ENCODE measurements at regions not wholly inside any gene's neighbourhood (a gene's known extent, or its start where the extent isn't known, plus 50 kb on each side); places are given as distances from the start of the nearest gene placed in this dataset.

DNA sequence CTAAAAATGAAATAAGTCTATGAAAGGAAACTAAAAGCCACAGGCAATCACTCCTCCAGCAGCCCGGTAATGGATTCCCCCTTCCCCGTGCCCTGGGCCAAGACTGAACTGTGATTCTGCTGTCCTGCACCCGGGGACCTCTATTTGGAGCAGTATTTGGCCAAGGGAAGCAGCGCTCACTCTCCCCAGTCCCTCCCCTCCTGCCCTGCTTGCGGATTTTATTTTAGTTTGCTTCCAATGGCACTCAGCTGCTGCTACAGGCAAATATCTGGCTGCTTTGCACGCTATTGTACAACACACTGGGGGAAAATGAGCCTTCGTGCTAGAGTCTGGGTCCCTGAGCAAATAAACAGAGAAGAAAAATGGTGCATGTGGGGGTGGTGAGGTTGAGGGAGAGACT is 975.7 kb upstream of the RBFOX1 start:
- Histone ChIP-seq H3K79me2 (ENCODE audit: insufficient read depth, low read length) (no peaks in the 10 kb centered on the region), H3K4me2 (ENCODE audit: low read length) (no peak overlapping the region), H3K27ac (ENCODE audit: low read depth, low read length) (no peak overlapping the region), H3K27me3 (ENCODE audit: insufficient read depth, low read length) (no peaks in the 10 kb centered on the region), H3K36me3 (ENCODE audit: control insufficient read depth in 1 of 2, insufficient read depth in 2 of 2, low read length in 2 of 2) (no peaks in the 10 kb centered on the region), H3K9me2 (ENCODE audit: insufficient read depth) (no peaks in the 10 kb centered on the region), H3K4me3 (replicated peaks in 1 of 2; ENCODE audit: low read depth in 1 of 2, low read length in 2 of 2) (no peak overlapping the region), H2AFZ (ENCODE audit: low read depth, low read length, poor library complexity, severe bottlenecking) (no peak overlapping the region), H3K4me1 (ENCODE audit: control insufficient read depth in 1 of 2, insufficient read depth in 2 of 2, low read length in 2 of 2) (no peaks in the 10 kb centered on the region), H4K20me1 (ENCODE audit: insufficient read depth) (no peaks in the 10 kb centered on the region), H3K9me3 (ENCODE audit: control insufficient read depth in 1 of 2, insufficient read depth in 1 of 2, low read depth in 1 of 2, low read length in 2 of 2) (no peaks in the 10 kb centered on the region), H3K9ac (ENCODE audit: low read length) (no peak overlapping the region)
- POLR2A ChIA-PET = no interaction called here
- RAD21 ChIA-PET (ENCODE audit: low non-redundant PET in 1 of 2, low total read pairs in 2 of 2, uncharacterized antibody in 2 of 2, unreplicated experiment in 2 of 2) = no interaction called here
- BruUV-seq (replicated peaks) = no TSS peak
- ATAC-seq (no peak), DNase-seq (ENCODE audit: low read depth, low spot score) (no peak)
- CTCF ChIA-PET = no interaction called here
- intact Hi-C loops (cut with micrococcal nuclease) = no loop called here
- TF ChIP-seq FOSL1 (IDR thresholded peaks at IDR 0.05; ENCODE audit: low read depth) (no peak), CEBPB (IDR thresholded peaks at IDR 0.05; ENCODE audit: low read depth) (no peak), SIN3A (IDR thresholded peaks at IDR 0.05; ENCODE audit: low read depth) (no peak), EGR1 (IDR thresholded peaks at IDR 0.05; ENCODE audit: low read depth) (no peak), JUND (IDR thresholded peaks at IDR 0.05) (no peak), ZFX (IDR thresholded peaks at IDR 0.05) (no peak), EZH2 (IDR thresholded peaks at IDR 0.05) (no peak), ZNF274 (IDR thresholded peaks at IDR 0.05; ENCODE audit: low read depth, low read length) (no peak), ELF1 (IDR thresholded peaks at IDR 0.05; ENCODE audit: borderline replicate concordance, low read depth) (no peak)
- TF ChIP-seq, protein P1, sequence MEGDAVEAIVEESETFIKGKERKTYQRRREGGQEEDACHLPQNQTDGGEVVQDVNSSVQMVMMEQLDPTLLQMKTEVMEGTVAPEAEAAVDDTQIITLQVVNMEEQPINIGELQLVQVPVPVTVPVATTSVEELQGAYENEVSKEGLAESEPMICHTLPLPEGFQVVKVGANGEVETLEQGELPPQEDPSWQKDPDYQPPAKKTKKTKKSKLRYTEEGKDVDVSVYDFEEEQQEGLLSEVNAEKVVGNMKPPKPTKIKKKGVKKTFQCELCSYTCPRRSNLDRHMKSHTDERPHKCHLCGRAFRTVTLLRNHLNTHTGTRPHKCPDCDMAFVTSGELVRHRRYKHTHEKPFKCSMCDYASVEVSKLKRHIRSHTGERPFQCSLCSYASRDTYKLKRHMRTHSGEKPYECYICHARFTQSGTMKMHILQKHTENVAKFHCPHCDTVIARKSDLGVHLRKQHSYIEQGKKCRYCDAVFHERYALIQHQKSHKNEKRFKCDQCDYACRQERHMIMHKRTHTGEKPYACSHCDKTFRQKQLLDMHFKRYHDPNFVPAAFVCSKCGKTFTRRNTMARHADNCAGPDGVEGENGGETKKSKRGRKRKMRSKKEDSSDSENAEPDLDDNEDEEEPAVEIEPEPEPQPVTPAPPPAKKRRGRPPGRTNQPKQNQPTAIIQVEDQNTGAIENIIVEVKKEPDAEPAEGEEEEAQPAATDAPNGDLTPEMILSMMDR (IDR thresholded peaks at IDR 0.05 in 2 of 3, conservative IDR thresholded peaks at IDR 0.05 in 1 of 3; ENCODE audit: borderline replicate concordance in 1 of 3, insufficient read depth in 1 of 3, low read depth in 2 of 3, low read length in 2 of 3) = no peak

- RAD21 ChIA-PET (ENCODE audit: low non-redundant PET in 1 of 2, low total read pairs in 2 of 2, uncharacterized antibody in 2 of 2, unreplicated experiment in 2 of 2) = no interaction called here
- no peak overlapping the region for H3K4me2 ChIP-seq (ENCODE audit: low read length)
- TF ChIP-seq TCF7L2 (IDR thresholded peaks at IDR 0.05; ENCODE audit: borderline replicate concordance, extremely low read depth, insufficient read depth, insufficient read length) (no peak), ELF1 (IDR thresholded peaks at IDR 0.05; ENCODE audit: borderline replicate concordance, low read depth) (no peak), ZBTB33 (IDR thresholded peaks at IDR 0.05; ENCODE audit: extremely low read depth, insufficient replicate concordance, low read length) (no peak), POLR2A (IDR thresholded peaks at IDR 0.05; ENCODE audit: borderline replicate concordance, extremely low read depth, insufficient read depth, insufficient read length) (no peak), CBX3 (IDR thresholded peaks at IDR 0.05; ENCODE audit: low read depth) (no peak), YY1 (IDR thresholded peaks at IDR 0.05; ENCODE audit: extremely low read depth, insufficient replicate concordance, low read depth, low read length) (no peak), ZFX (IDR thresholded peaks at IDR 0.05) (no peak), SRF (IDR thresholded peaks at IDR 0.05; ENCODE audit: low read depth) (no peak), SIN3A (IDR thresholded peaks at IDR 0.05; ENCODE audit: low read depth) (no peak), EZH2phosphoT487 (IDR thresholded peaks at IDR 0.05; ENCODE audit: borderline replicate concordance) (no peak), POLR2AphosphoS5 (IDR thresholded peaks at IDR 0.05; ENCODE audit: low read depth, low read length) (no peak), MAX (IDR thresholded peaks at IDR 0.05) (no peak)
- no peak overlapping the region for H3K4me3 ChIP-seq (replicated peaks in 1 of 2; ENCODE audit: low read depth in 1 of 2, low read length in 2 of 2)
- no peak overlapping the region for H3K27ac ChIP-seq (ENCODE audit: low read depth, low read length)
- DNase-seq (ENCODE audit: low read depth, low spot score) (no peak), ATAC-seq (no peak)
- CTCF ChIA-PET = no interaction called here
- BruUV-seq (replicated peaks) = no TSS peak
- H4K20me1 ChIP-seq (ENCODE audit: insufficient read depth) = no peaks in the 10 kb centered on the region
- H3K27me3 ChIP-seq (ENCODE audit: insufficient read depth, low read length) = no peaks in the 10 kb centered on the region
- no peaks in the 10 kb centered on the region for H3K9me2 ChIP-seq (ENCODE audit: insufficient read depth)
- no peaks in the 10 kb centered on the region for H3K9me3 ChIP-seq (ENCODE audit: control insufficient read depth in 1 of 2, insufficient read depth in 1 of 2, low read depth in 1 of 2, low read length in 2 of 2)
- intact Hi-C loops (cut with micrococcal nuclease) = no loop called here
- H3K4me1 ChIP-seq (ENCODE audit: control insufficient read depth in 1 of 2, insufficient read depth in 2 of 2, low read length in 2 of 2) = no peaks in the 10 kb centered on the region
- H3K79me2 ChIP-seq (ENCODE audit: insufficient read depth, low read length) = no peaks in the 10 kb centered on the region
- no peaks in the 10 kb centered on the region for H3K36me3 ChIP-seq (ENCODE audit: control insufficient read depth in 1 of 2, insufficient read depth in 2 of 2, low read length in 2 of 2)
- H2AFZ ChIP-seq (ENCODE audit: low read depth, low read length, poor library complexity, severe bottlenecking) = no peak overlapping the region
- no peak overlapping the region for H3K9ac ChIP-seq (ENCODE audit: low read length)
- POLR2A ChIA-PET = no interaction called here
These were observed 982.9 kb upstream of the RBFOX1 start for GRCh38 chr16:6349725-6350124.
